SIG-M5 treated with dmso at 0.1 percent for 504 hours (cell line): ENCODE measurements at regions not wholly inside any gene's neighbourhood (a gene's known extent, or its start where the extent isn't known, plus 50 kb on each side); places are given as distances from the start of the nearest gene placed in this dataset.
"Not testable (repeated sequence)": the region's sequence is repeated elsewhere in the genome, so short reads cannot be mapped to it uniquely, and the experiment has no call there.

Source experiments
- DNase-seq: peaks from one replicate; lab custom pipeline; 2025; ENCODE audit not compliant: unreplicated experiment; lab: John Stamatoyannopoulos, UW

- DNase-seq = no peak
Observed at GRCh38 chr6:56839533-56840183, 115.2 kb upstream of the BEND6 start.

DNA sequence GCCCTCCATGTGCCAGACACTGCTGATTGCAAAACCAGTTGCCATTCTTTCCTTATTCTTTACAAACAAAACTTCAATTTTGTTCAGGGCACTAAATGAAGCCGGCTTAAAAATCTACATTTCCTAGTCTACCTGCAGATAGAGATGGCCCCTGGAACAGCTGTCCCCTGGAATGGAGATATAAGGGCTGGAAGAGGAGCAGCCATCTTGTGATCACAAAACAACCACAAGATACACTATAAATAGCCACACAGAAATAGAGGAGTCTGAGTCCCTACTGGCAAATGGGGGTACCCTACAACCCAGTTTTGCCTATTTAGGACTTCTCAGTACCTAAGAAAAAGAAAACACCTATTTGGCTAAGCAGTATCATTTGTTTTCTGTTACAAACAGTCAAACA lies 115.9 kb upstream of the BEND6 start:
- no peak for DNase-seq

- DNase-seq = no peak
Observed at GRCh38 chr6:56838016-56838555, 116.8 kb upstream of the BEND6 start.

GRCh38 chr6:56837322-56837894 lies 117.5 kb upstream of the BEND6 start:
- DNase-seq = no peak

- no peak for DNase-seq
Observed at GRCh38 chr6:56835612-56836011, 119.3 kb upstream of the BEND6 start.

DNA sequence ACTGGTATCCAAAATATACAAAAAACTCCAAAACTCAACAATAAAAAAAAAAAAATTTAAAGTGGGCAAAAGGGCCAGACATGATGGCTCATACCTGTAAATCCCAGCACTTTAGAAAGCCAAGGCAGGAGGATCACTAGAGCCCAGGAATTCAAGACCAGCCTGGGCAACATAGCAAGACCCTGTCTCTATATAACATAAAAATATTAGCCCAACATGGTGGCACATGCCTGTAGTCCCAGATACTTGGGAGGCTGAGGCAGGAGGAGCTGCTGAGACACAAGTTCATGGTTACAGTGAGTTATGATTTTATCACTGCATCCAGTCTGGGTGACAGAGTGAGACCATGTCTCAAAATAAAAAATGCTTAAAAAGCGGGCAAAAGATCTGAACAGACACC lies 121.0 kb upstream of the BEND6 start:
- DNase-seq = no peak

GRCh38 chr6:56833127-56833791 lies 121.6 kb upstream of the BEND6 start:
- DNase-seq = no peak

GRCh38 chr6:56832225-56832624 lies 122.7 kb upstream of the BEND6 start:
- no peak for DNase-seq

DNA sequence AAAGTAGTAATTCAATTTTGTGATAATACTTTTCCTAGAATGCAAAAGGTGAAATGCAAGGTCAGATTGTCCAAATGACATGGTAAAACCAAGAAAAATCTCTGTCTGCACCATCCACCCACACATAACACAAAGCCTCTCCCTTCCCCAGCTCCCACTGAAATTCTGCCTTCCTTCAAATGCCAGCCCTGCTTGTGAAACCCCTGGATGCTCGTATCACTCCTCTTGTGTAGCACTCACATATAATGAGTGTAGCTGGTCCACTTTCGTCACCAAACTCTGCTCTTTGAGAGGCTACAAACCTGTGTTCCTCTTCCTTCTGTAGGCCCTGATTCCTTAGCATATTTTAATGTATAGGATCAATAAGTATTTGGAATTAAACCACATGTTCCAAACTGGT lies 123.6 kb upstream of the BEND6 start:
- DNase-seq = no peak

DNA sequence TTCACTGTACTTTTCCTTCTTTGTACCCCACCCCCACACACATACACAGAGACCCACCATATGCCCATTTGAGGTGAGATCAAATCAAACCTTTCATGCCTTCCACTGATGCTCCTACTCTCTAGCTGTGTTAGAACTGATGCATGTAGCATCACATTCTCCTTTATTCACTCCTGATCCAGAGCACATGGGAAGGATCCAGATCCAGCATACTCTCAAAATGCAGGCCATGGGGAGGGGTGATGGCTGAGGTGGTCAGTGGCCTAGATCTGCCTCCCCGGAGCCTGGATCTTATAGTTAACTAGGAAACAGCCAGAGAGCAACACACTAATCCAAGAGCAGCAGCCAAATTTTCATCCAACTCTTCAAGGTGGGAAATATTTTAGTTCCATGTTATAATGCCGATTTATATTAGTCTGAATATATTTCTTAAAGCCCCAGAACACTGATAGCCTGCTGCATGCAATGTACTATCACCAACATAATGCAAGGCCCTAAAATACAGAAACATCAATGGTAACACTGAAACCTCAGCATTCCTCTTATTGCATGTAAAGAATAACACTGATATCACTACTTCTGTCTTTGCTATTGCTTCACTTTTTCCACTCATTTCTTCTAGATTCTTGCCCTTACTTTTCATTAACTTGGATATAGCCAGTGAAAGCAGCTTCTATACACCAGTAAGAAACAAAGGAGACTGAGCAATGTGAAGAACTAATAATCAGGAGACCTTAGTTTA lies 126.8 kb upstream of the BEND6 start:
- DNase-seq = no peak

- not testable (repeated sequence) for DNase-seq
Observed at GRCh38 chr6:56824431-56824830, 130.5 kb upstream of the BEND6 start.

DNA sequence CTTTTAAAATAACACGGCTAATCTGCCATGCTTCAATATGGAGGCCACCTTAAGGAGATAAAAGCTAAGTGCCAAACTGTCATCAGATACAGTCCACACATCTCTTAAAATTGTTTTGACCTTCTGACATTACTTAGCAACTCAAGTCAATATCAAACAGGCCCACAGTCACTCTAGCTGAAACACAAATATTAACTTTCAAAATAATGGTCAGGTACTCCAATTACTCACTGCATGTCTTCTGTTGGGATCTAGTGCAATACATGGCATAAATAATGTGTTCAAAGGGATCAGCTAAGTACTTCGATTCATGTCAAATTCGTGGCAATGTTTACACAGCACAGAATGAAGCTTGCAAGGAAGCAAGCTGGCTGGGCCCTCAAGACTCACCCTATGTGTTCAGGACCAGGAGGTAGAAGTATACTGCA lies 133.9 kb upstream of the BEND6 start:
- DNase-seq = no peak

DNA sequence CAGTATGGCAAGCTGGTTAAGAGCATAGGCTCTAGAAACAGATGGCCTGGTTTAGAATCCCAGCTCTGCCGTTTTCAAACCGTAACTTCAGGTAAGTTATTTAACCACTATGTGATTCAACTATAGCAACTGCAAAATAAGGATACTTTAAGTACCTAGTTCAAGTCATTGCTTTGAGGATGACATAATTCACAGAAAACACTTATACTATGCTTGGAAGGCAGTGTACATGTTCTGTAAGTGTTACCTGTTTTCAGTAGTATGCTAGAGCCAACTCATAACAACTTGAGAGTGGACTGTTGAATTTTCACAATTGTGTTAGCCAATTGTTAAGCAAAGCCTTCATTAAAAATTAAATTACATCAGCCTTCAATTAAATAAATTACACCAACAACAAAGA lies 134.8 kb upstream of the BEND6 start:
- DNase-seq = no peak

- DNase-seq = no peak
Observed at GRCh38 chr6:56819604-56820003, 135.3 kb upstream of the BEND6 start.

- DNase-seq = no peak
Observed at GRCh38 chr6:56816370-56816769, 138.5 kb upstream of the BEND6 start.

- DNase-seq = no peak
Observed at GRCh38 chr6:56815436-56815835, 139.5 kb upstream of the BEND6 start.

GRCh38 chr6:56814802-56815201 lies 140.1 kb upstream of the BEND6 start:
- no peak for DNase-seq

DNA sequence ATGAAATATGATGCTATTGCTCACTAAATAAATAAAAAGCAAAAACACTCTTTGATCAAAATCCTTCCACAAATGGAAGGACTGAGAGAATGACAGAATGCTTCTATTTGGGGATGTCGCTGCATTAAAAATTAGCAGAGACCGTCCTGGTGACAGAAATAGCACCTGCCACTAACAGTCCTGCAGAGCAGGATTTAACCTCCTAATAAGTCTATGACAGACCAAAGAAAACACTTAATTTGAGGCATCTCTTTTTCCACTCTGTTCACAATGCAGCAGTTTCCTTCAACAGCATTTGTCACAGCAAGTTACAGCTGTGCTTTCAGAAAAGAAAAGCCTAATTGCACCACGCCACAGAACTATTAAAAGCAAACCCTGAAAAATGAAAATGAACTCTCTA lies 140.6 kb upstream of the BEND6 start:
- no peak for DNase-seq

- DNase-seq = not testable (repeated sequence)
Observed at GRCh38 chr6:56812851-56813250, 142.1 kb upstream of the BEND6 start.

GRCh38 chr6:56808871-56809359 lies 146.0 kb upstream of the BEND6 start:
- DNase-seq = no peak

DNA sequence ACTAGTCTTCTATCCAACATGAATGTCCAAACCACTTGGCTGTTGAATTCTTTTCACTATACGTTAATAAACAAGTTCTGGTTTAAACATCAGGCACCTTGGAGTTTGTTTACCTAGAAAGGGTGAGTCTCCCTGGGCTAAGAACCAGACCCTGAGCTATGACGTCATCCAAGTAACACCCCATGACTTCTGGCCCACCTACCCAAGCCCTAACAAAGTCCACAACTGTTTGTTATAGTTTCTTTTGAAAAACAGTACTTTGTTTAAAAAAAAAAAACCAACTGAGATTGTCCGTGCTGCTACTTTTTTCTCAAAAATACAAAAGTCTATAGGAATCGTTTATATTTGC lies 146.9 kb upstream of the BEND6 start:
- no peak for DNase-seq
